ENCODE measurements at regions not wholly inside any gene's neighbourhood (a gene's known extent, or its start where the extent isn't known, plus 50 kb on each side); places are given as distances from the start of the nearest gene placed in this dataset.

DNA sequence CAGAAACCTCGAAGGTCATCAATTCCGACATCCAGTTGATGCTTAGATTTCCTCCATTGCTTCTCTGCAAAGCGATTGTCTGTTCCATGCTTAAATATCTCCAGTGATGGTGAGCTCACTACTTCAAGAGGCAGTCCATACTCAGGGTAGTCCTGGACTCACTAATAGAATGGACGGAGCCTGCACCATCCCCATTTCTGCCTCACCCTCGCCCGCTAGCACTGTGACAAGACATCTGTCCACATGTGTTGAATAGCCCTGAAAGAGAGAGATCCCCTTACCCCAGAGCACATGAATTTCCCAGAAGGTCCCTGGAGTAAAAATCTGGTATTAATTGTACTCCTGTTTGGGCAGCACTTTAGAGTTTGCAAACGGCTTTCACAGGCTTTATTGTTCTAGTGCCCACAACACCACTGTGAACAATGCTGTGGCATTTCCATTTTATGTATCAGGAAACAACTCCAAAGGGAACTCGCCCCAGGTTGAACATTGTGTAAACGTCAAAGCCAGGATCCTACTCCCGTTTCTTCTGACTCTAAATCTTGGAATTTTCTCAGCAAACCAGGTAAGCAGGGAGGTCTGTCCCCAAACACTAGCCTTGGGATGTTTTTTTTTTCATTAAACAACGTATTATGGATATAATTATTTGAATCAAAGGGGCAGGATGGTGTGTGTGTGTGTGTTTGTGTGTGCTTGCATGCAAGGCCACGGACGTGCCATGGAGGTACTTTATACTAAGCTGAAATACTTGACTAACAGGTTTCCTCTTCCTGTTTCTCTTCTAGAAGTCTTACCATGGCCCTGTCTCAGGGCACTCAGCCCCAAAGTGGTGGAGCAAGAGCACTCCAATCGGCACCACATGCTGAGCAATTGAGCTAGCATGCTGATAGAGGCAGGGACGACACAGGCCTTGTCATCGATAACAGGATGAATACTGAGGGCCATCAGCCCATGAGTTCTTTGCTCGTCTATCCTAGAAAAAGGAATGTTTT is 198.3 kb downstream of the OPA1 start:
- TF ChIP-seq, protein P1, sequence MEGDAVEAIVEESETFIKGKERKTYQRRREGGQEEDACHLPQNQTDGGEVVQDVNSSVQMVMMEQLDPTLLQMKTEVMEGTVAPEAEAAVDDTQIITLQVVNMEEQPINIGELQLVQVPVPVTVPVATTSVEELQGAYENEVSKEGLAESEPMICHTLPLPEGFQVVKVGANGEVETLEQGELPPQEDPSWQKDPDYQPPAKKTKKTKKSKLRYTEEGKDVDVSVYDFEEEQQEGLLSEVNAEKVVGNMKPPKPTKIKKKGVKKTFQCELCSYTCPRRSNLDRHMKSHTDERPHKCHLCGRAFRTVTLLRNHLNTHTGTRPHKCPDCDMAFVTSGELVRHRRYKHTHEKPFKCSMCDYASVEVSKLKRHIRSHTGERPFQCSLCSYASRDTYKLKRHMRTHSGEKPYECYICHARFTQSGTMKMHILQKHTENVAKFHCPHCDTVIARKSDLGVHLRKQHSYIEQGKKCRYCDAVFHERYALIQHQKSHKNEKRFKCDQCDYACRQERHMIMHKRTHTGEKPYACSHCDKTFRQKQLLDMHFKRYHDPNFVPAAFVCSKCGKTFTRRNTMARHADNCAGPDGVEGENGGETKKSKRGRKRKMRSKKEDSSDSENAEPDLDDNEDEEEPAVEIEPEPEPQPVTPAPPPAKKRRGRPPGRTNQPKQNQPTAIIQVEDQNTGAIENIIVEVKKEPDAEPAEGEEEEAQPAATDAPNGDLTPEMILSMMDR (IDR thresholded peaks at IDR 0.05) = no peak
- no peak for TF ChIP-seq POLR2A (IDR thresholded peaks at IDR 0.05)
- peak in 1 of 3 donors; percentile 10 for TF ChIP-seq POLR2AphosphoS5 (IDR thresholded peaks at IDR 0.05)

Measured in stomach (tissue), 4 donors.